NCI-H524 treated with DMSO at 0.1 percent for 48 hours (cell line): ENCODE measurements at regions not wholly inside any gene's neighbourhood (a gene's known extent, or its start where the extent isn't known, plus 50 kb on each side); places are given as distances from the start of the nearest gene placed in this dataset.

Source experiments
- DNase-seq: peaks from one replicate; lab custom pipeline; 2025; lab: John Stamatoyannopoulos, UW

DNA sequence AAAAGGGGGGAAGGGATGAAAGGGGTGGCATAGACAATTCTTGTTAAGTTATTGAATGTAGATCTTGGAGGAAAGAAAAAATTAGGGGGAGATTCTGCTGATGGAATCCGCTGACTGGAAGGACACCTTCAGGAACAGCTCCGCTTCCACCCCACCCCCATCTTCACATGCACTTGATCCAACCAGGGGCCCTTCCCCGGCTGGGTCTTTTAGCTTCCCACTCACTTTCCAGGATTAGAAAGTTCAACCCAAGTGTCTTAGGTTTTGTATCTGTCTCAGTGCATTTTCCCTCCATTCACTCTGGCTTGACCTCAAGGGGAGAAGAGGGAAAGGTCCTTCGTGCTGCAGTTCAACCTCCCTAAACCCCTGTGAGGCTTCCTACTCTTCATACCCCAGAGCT is 141.4 kb downstream of the IRS2 start:
- no peak for DNase-seq

GRCh38 chr13:109644069-109644750 is 142.2 kb downstream of the IRS2 start:
- no peak for DNase-seq

GRCh38 chr13:109642358-109642757 is 144.0 kb downstream of the IRS2 start:
- peak; percentile 32 for DNase-seq

GRCh38 chr13:109636736-109637135 is 149.6 kb downstream of the IRS2 start:
- DNase-seq: no peak

DNA sequence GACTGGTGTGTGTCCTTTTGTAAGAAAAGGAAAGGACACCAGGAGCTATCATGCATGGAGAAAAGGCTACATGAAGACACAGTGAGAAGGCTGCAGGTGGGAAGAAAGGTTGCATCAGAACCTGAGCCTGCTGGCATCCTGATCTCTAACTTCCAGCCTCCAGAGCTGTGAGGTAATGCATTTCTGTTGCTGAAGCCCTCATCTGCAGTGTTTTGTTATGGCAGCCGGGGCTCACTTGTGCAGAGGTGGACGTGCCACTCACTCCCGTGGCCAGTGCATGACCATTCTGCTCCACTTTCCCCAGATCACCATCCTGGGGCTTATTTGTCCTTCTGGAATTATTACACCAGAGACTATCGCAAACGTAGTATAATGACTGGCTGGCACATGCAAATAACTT is 155.3 kb downstream of the IRS2 start:
- no peak for DNase-seq

GRCh38 chr13:109630271-109630670 is 156.1 kb downstream of the IRS2 start:
- no peak for DNase-seq

DNA sequence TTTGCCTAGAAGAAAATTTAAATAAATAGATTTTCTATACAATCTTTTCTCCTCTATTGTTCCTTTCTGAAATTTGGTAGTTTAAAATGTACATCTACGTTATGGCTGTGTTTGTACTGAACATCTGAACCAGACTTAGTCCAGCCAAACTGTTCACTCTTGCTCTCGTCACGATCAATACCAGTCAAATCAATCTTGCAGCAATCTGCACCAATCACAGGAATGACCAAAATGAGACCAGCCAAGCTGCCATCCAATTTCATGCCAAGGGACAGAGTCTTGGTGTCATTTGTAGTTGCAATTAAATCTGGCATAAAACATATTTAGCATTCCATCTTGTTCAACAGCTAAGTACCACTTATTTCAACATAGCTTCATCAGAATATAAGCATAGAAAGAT is 156.6 kb downstream of the IRS2 start:
- no peak for DNase-seq

- DNase-seq: no peak
Observed at GRCh38 chr13:109628251-109628699, 158.1 kb downstream of the IRS2 start.

GRCh38 chr13:109627649-109628048 is 158.7 kb downstream of the IRS2 start:
- DNase-seq: no peak

DNA sequence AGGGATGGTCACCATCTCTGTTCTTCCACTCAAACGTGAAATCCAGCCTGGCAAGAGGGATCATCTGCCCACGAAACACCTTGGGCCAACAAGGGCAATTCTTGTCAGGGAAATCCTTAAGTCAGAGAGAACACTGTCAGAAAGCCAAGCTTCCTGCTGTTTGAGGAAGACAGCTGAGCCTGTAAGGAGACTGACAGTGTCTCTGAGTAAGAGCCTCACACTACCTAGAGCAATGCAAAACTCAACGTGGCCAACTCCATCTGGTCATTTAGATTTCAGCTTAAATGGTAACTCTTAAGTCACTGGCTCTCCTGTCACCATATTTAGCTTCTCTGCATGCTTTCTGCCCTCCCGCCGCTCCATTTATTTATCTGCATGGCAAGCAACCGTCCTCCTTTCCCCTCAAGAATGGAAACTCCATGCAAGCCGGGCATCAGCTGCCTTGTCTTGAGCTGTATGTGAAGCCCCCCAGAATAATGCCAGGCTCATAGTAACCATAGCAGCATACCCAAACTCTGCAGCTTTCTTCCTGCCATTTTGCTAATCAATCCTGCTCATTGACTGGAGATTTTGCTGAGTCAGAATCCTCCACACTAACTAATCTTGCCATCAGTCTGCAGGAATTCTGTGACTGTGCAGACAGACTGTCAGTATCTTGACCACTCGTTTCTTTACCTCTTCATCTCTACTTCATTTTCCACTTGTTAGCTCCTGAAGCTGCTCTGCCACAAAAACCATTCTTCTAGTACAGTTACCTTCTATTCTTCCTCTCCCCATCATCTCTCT is 159.8 kb downstream of the IRS2 start:
- DNase-seq: no peak

DNA sequence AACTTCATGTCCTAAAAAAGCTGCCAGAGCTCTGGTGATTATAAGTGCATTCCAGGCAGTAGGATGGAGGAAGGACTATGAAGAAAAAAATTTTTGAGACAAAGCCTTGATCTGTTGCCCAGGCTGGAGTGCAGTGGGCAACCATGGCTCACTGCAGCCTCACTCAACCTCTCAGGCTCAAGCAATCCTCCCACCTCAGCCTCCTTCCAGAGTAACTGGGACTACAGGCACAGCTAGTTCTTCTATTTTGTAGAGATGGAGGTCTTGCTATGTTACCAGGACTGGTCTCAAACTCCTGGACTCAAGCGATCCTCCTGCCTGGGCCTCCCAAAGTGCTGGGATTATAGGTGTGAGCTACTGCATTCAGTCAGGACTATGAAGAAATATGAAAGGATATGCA is 161.2 kb downstream of the IRS2 start:
- no peak for DNase-seq

DNA sequence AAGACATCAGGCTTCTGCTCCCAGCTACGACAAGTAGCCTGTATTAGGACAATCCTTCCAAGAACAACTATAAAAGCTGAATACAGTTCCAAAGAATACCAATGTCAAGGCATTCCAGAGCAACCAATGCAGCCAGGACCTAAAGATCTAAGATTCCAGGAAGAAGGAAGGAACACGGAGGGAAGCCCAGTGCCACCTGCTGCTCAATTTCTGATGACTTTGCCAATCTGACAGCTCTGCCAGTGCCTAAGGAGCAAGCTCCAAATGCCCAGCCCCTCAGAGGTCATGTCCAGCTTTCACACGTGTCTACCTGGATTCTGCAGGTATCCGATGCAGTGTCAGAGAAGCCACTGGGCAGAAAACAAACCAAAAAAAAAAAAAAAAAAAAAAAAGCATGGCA is 164.4 kb downstream of the IRS2 start:
- no peak for DNase-seq

DNA sequence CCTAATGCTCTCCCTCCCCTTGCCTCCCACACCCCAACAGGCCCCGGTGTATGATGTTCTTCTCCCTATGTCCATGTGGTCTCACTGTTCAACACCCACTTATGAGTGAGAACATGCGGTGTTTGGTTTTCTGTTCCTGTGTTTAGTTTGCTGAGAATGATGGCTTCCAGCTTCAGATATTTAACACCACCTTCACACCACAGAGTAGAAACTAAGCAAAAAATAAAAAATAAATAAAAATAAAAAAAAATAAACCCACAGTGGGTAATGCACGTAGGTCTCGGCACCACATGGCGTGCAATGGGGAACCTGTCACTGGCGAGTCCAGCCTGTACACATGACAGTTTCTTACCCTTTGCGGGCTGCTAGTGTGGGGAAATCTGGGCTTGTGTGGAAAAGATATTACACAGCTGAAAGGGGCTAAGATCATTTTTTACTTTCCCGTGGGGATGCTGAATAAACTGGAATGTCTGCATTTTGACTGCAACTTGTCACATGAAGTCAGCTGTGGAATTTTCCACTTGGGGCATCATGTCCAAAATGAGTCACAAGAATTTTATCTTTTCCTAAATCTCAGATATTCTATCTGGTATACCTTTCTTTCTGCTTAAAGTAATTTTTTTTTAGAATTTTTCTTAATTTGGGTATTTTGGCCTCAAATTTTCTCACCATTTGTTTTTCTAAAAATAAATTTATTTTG is 170.5 kb downstream of the IRS2 start:
- no peak for DNase-seq

DNA sequence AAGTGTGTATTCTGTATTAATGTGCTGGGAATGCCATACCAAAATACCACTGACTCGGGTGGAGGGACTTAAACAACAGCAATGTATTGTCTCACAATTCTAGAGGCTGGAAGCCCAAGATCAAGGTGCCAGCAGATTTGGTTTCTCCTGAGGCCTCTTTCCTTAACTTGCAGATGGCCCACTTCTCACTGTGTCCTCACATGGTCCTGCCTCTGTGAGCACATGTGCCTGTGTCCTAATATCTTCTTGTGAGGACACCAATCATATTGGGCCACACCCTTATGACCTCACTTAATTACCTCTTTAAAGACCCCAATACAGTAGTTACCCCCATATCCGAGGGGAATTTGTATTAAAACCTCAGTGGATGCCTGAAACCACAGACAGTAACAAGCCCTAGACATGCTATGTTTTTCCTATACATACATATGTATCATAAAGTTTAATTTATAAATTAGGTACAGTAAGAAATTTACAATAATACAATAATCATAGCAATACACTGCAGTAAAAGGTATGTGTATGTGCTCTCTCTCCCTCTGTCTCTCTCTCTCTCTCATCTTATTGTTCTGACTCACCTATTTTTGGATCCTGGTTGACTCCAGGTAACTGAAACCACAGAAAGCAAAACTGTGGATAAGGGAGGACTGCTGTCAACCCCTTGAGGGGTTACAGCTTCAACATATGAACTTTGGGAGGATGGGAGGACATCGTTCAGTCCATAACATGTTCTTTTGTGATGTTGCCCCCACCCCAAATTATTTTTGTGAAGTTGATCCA is 174.3 kb downstream of the IRS2 start:
- DNase-seq: no peak

- no peak for DNase-seq
Observed at GRCh38 chr13:109610517-109610916, 175.9 kb downstream of the IRS2 start.

DNA sequence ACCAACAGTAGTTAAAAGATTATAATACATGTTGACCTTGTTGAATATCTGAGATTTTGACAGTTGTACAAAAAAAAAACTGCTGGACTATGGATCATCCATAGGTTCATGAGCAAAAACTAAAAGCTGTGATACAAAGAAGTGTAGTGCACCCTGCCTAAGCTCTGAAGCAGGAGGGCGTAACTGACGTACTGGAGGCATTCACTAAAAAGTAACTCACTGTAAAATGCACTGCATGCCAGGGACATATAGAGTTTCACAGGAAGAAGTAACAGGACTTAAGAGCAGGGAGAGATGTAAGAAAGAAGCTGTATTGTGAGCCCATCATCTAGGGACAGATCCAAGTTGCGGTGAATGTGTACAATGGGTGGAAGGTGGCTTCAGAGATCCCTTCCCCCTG is 177.9 kb downstream of the IRS2 start:
- DNase-seq: no peak

DNA sequence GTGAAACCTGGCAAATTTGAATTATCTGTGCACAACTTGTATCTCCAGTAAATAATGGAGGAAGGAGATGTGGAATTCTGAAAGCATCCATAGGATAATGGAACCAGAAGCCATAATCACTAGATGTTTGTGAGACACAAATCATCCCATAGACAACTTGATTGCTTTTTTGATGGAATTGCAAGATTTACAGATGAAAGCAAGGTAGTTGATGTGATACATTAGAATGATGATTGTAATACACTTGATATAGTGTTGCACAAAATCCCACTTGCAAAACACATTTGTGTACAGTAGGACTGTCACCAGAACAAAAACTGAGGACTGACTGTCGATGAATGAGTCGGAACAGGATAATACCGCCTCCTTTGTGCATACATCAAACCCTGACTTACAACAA is 178.3 kb downstream of the IRS2 start:
- no peak for DNase-seq

DNA sequence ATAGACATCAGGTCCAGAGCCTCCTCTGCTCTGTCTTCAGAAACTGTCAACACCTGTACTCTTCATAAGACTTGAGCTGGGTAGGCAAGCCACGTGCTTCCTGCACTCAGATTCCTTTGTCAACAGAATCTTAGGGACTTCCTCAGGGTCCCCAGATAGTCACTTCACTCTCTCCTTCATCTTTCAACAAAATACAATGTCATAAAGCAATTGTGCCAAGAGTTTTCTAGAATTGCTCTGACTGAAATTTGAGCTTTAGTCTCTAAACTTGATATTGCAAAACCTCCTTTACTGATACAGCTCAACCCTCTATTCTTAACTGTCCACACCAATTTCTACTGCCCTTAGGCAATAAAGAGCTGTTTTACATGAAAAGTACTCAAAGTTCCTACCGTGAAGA is 179.9 kb downstream of the IRS2 start:
- DNase-seq: no peak

- DNase-seq: no peak
Observed at GRCh38 chr13:109605846-109606245, 180.5 kb downstream of the IRS2 start.

- no peak for DNase-seq
Observed at GRCh38 chr13:109604894-109605293, 181.5 kb downstream of the IRS2 start.

- no peak for DNase-seq
Observed at GRCh38 chr13:109602356-109602755, 184.0 kb downstream of the IRS2 start.
